Esophagus muscularis mucosa (tissue), 4 donors: ENCODE measurements at regions not wholly inside any gene's neighbourhood (a gene's known extent, or its start where the extent isn't known, plus 50 kb on each side); places are given as distances from the start of the nearest gene placed in this dataset.

Experiments used
- CTCF ChIP-seq, 3 experiments: fragments of 200-600 bp in 2 of 3; fragments of 450-650 bp in 1 of 3; sonication (generic) in 2 of 3; IDR thresholded peaks; one replicate each; pipeline ENCODE4 v1.5.1; 2017 to 2019; ENCODE audit warnings: antibody characterized with exemption in 3 of 3, mild to moderate bottlenecking in 2 of 3, moderate library complexity in 1 of 3
- EP300 ChIP-seq: sonication (generic); formaldehyde crosslinking; IDR thresholded peaks from one replicate; pipeline ENCODE4 v1.6.1; 2017; ENCODE audit warnings: antibody characterized with exemption
- POLR2A ChIP-seq: fragments of 450-650 bp; IDR thresholded peaks from one replicate; pipeline ENCODE4 v1.6.1; 2017; ENCODE audit warnings: antibody characterized with exemption, moderate library complexity, mild to moderate bottlenecking, low read depth
- POLR2AphosphoS5 ChIP-seq, 2 donors: sonication (generic); formaldehyde crosslinking; IDR thresholded peaks; one replicate each; pipeline ENCODE4 v1.6.1; 2017; ENCODE audit warnings: antibody characterized with exemption in 2 of 2

GRCh38 chr19:27905074-27905473 is 1307.9 kb downstream of the UQCRFS1 start:
- no peak for TF ChIP-seq CTCF (IDR thresholded peaks at IDR 0.05)
- no peak for TF ChIP-seq EP300
- no peak for TF ChIP-seq POLR2A
- no peak for TF ChIP-seq POLR2AphosphoS5 (IDR thresholded peaks at IDR 0.05)
